Neural progenitor cell (in vitro differentiated cells): ENCODE measurements at regions not wholly inside any gene's neighbourhood (a gene's known extent, or its start where the extent isn't known, plus 50 kb on each side); places are given as distances from the start of the nearest gene placed in this dataset.
A peak's percentile ranks its signal among the peaks of the same experiment; 100 is the strongest.

ENCODE experiments used
- DNase-seq: peaks from one replicate; pipeline ENCODE4 v3.0.0-alpha.2; 2016; ENCODE audit warnings: low spot score
- H2AFZ ChIP-seq: fragments of 200-600 bp; sonication (generic); replicated peaks from 2 replicates; pipeline ENCODE4 v1.6.1; 2016; ENCODE audit warnings: antibody characterized with exemption
- H3F3A ChIP-seq: fragments of 200-600 bp; sonication (generic); 2 replicates; pipeline ENCODE4 v1.6.1; 2016; ENCODE audit warnings: antibody characterized with exemption, low read depth
- H3K27ac ChIP-seq: fragments of 200-600 bp; sonication (generic); 2 replicates; pipeline ENCODE4 v1.5.1; 2016; ENCODE audit warnings: mild to moderate bottlenecking
- H3K27me3 ChIP-seq: fragments of 200-600 bp; sonication (generic); 2 replicates; pipeline ENCODE4 v1.6.1; 2016; ENCODE audit warnings: mild to moderate bottlenecking, moderate library complexity
- H3K36me3 ChIP-seq: fragments of 200-600 bp; sonication (generic); 2 replicates; pipeline ENCODE4 v1.5.1; 2016
- H3K4me1 ChIP-seq: fragments of 200-600 bp; sonication (generic); 2 replicates; pipeline ENCODE4 v1.6.1; 2016; ENCODE audit warnings: mixed run types
- H3K4me2 ChIP-seq: fragments of 200-600 bp; sonication (generic); 2 replicates; pipeline ENCODE4 v1.6.1; 2016
- H3K4me3 ChIP-seq: fragments of 200-600 bp; sonication (generic); 2 replicates; pipeline ENCODE4 v1.5.1; 2016
- H3K79me2 ChIP-seq: fragments of 200-600 bp; sonication (generic); 2 replicates; pipeline ENCODE4 v1.6.1; 2016; ENCODE audit warnings: low read depth
- H3K9ac ChIP-seq: fragments of 200-600 bp; sonication (generic); 2 replicates; pipeline ENCODE4 v1.6.1; 2016
- H3K9me3 ChIP-seq: fragments of 200-600 bp; sonication (generic); 2 replicates; pipeline ENCODE4 v1.5.1; 2016; ENCODE audit warnings: low read depth
- H4K20me1 ChIP-seq: fragments of 200-600 bp; sonication (generic); 2 replicates; pipeline ENCODE4 v1.6.1; 2016; ENCODE audit warnings: low read depth
- H3K27ac Mint-ChIP-seq: 3 replicates; pipeline ENCODE4 v1.8.0; 2021; ENCODE audit warnings: mixed read lengths
- H3K27me3 Mint-ChIP-seq: 2 replicates; pipeline ENCODE4 v1.8.0; 2022; ENCODE audit warnings: low read depth, mild to moderate bottlenecking, inconsistent platforms, moderate library complexity, mixed read lengths; ENCODE audit not compliant: insufficient read depth
- H3K36me3 Mint-ChIP-seq: 3 replicates; pipeline ENCODE4 v1.8.0; 2021; ENCODE audit warnings: mixed read lengths
- H3K4me1 Mint-ChIP-seq: 3 replicates; pipeline ENCODE4 v1.8.0; 2021; ENCODE audit warnings: mixed read lengths
- H3K4me3 Mint-ChIP-seq: 3 replicates; pipeline ENCODE4 v1.8.0; 2021; ENCODE audit warnings: mild to moderate bottlenecking, moderate library complexity, mixed read lengths
- H3K9me3 Mint-ChIP-seq: 3 replicates; pipeline ENCODE4 v1.8.0; 2020; ENCODE audit warnings: mixed read lengths
- CTCF ChIP-seq: fragments of 200-600 bp; sonication (generic); IDR thresholded peaks from 2 replicates; pipeline ENCODE4 v1.5.1; 2017; ENCODE audit warnings: antibody characterized with exemption, mild to moderate bottlenecking
- EZH2 ChIP-seq: fragments of 200-600 bp; sonication (generic); IDR thresholded peaks from 2 replicates; pipeline ENCODE4 v1.6.1; 2017; ENCODE audit warnings: antibody characterized with exemption, mild to moderate bottlenecking, moderate library complexity
- EZH2phosphoT487 ChIP-seq: fragments of 200-600 bp; sonication (generic); IDR thresholded peaks from 2 replicates; pipeline ENCODE4 v1.6.1; 2017; ENCODE audit warnings: antibody characterized with exemption

- Mint-ChIP-seq H3K4me1 (peaks cover 8% of the 10 kb centered on the region), H3K36me3 (no peaks in the 10 kb centered on the region), H3K27ac (no peak overlapping the region), H3K4me3 (no peak overlapping the region), H3K27me3 (no peaks in the 10 kb centered on the region), H3K9me3 (peaks cover 5% of the 10 kb centered on the region)
- H3K36me3 ChIP-seq = no peaks in the 10 kb centered on the region
- H3K4me2 ChIP-seq = no peak overlapping the region
- no peak overlapping the region for H3K9ac ChIP-seq
- no peaks in the 10 kb centered on the region for H3K79me2 ChIP-seq
- no peak overlapping the region for H3K27ac ChIP-seq
- TF ChIP-seq CTCF (no peak), EZH2phosphoT487 (no peak), EZH2 (no peak)
- H3K4me1 ChIP-seq = peaks cover 10% of the 10 kb centered on the region
- H3K9me3 ChIP-seq = no peaks in the 10 kb centered on the region
- no peaks in the 10 kb centered on the region for H3F3A ChIP-seq
- H3K27me3 ChIP-seq = no peaks in the 10 kb centered on the region
- no peak overlapping the region for H3K4me3 ChIP-seq
- no peak for DNase-seq
- no peak overlapping the region for H2AFZ ChIP-seq
- H4K20me1 ChIP-seq = no peaks in the 10 kb centered on the region
These were observed 317.4 kb downstream of the C3orf38 start for GRCh38 chr3:88467191-88467590.

GRCh38 chr3:88469216-88469615 lies 319.5 kb downstream of the C3orf38 start:
- H3K4me2 ChIP-seq = no peak overlapping the region
- H3K4me3 ChIP-seq = no peak overlapping the region
- peaks cover 5% of the 10 kb centered on the region for H3K9me3 Mint-ChIP-seq
- H4K20me1 ChIP-seq = no peaks in the 10 kb centered on the region
- H3K27ac ChIP-seq = no peak overlapping the region
- H3K27me3 ChIP-seq = no peaks in the 10 kb centered on the region
- no peak overlapping the region for H3K9ac ChIP-seq
- H3F3A ChIP-seq = no peaks in the 10 kb centered on the region
- peak; percentile 17 for DNase-seq
- H3K27me3 Mint-ChIP-seq = no peaks in the 10 kb centered on the region
- H2AFZ ChIP-seq = no peak overlapping the region
- no peaks in the 10 kb centered on the region for H3K79me2 ChIP-seq
- H3K27ac Mint-ChIP-seq = no peak overlapping the region
- H3K4me1 ChIP-seq = peaks cover 10% of the 10 kb centered on the region
- H3K36me3 Mint-ChIP-seq = no peaks in the 10 kb centered on the region
- H3K9me3 ChIP-seq = no peaks in the 10 kb centered on the region
- no peaks in the 10 kb centered on the region for H3K36me3 ChIP-seq
- H3K4me1 Mint-ChIP-seq = peaks cover 8% of the 10 kb centered on the region
- TF ChIP-seq CTCF (no peak), EZH2phosphoT487 (no peak), EZH2 (no peak)
- H3K4me3 Mint-ChIP-seq = no peak overlapping the region

GRCh38 chr3:88478460-88478859 lies 328.7 kb downstream of the C3orf38 start:
- no peak overlapping the region for H3K27ac ChIP-seq
- H3K27me3 ChIP-seq = no peaks in the 10 kb centered on the region
- no peak overlapping the region for H2AFZ ChIP-seq
- TF ChIP-seq EZH2 = no peak
- TF ChIP-seq CTCF = no peak
- no peak for TF ChIP-seq EZH2phosphoT487
- H3F3A ChIP-seq = no peaks in the 10 kb centered on the region
- H4K20me1 ChIP-seq = no peaks in the 10 kb centered on the region
- H3K4me3 ChIP-seq = no peak overlapping the region
- no peak overlapping the region for H3K4me2 ChIP-seq
- H3K9me3 ChIP-seq = no peaks in the 10 kb centered on the region
- Mint-ChIP-seq H3K4me1 (no peaks in the 10 kb centered on the region), H3K27ac (no peak overlapping the region), H3K4me3 (no peak overlapping the region), H3K27me3 (no peaks in the 10 kb centered on the region), H3K36me3 (no peaks in the 10 kb centered on the region), H3K9me3 (no peaks in the 10 kb centered on the region)
- H3K9ac ChIP-seq = no peak overlapping the region
- no peaks in the 10 kb centered on the region for H3K4me1 ChIP-seq
- DNase-seq = no peak
- H3K36me3 ChIP-seq = no peaks in the 10 kb centered on the region
- no peaks in the 10 kb centered on the region for H3K79me2 ChIP-seq
